Trophoblast cell (in vitro differentiated cells and primary cell): ENCODE measurements at regions not wholly inside any gene's neighbourhood (a gene's known extent, or its start where the extent isn't known, plus 50 kb on each side); places are given as distances from the start of the nearest gene placed in this dataset.
"Not testable (repeated sequence)": the region's sequence is repeated elsewhere in the genome, so short reads cannot be mapped to it uniquely, and the experiment has no call there.

Source experiments
- DNase-seq, 2 donors: peaks; one replicate each; pipeline ENCODE4 v3.0.0-alpha.2; 2016
- H2AFZ ChIP-seq: 2 replicates; pipeline ENCODE4 v1.6.1; 2013; ENCODE audit warnings: low read length, moderate library complexity, mild to moderate bottlenecking; ENCODE audit not compliant: insufficient read depth, poor library complexity
- H2AK5ac ChIP-seq: 2 replicates; pipeline ENCODE4 v1.6.1; 2013; ENCODE audit warnings: mild to moderate bottlenecking, low read length
- H2BK120ac ChIP-seq: 2 replicates; pipeline ENCODE4 v1.6.1; 2013; ENCODE audit warnings: low read length, mild to moderate bottlenecking, moderate library complexity; ENCODE audit not compliant: insufficient read depth, poor library complexity
- H2BK12ac ChIP-seq: 2 replicates; pipeline ENCODE4 v1.6.1; 2013; ENCODE audit warnings: mild to moderate bottlenecking, low read length, moderate library complexity
- H2BK5ac ChIP-seq: 2 replicates; pipeline ENCODE4 v1.6.1; 2013; ENCODE audit warnings: low read length, low read depth, moderate library complexity, mild to moderate bottlenecking; ENCODE audit not compliant: poor library complexity
- H3K14ac ChIP-seq: 2 replicates; pipeline ENCODE4 v1.6.1; 2013; ENCODE audit warnings: mild to moderate bottlenecking, low read length
- H3K18ac ChIP-seq: 2 replicates; pipeline ENCODE4 v1.6.1; 2013; ENCODE audit warnings: mild to moderate bottlenecking, low read length
- H3K23ac ChIP-seq: 2 replicates; pipeline ENCODE4 v1.6.1; 2013; ENCODE audit warnings: low read length
- H3K27ac ChIP-seq: 2 replicates; pipeline ENCODE4 v1.5.1; 2013; ENCODE audit warnings: low read depth, mild to moderate bottlenecking, inconsistent platforms, low read length, moderate library complexity
- H3K27me3 ChIP-seq: 2 replicates; pipeline ENCODE4 v1.6.1; 2013; ENCODE audit warnings: inconsistent platforms, mild to moderate bottlenecking, low read length, moderate library complexity; ENCODE audit not compliant: insufficient read depth
- H3K36me3 ChIP-seq, 2 experiments: 1 replicate in 1 of 2; 2 replicates in 1 of 2; pipeline ENCODE4 v1.6.1; 2013; ENCODE audit warnings: low read length in 2 of 2, mild to moderate bottlenecking in 2 of 2, moderate library complexity in 1 of 2; ENCODE audit not compliant: insufficient read depth in 2 of 2, control insufficient read depth in 1 of 2
- H3K4ac ChIP-seq: 2 replicates; pipeline ENCODE4 v1.6.1; 2013; ENCODE audit warnings: low read depth, mild to moderate bottlenecking, low read length, moderate library complexity
- H3K4me1 ChIP-seq, 2 experiments: 1 replicate in 1 of 2; 2 replicates in 1 of 2; pipeline ENCODE4 v1.6.1; 2013; ENCODE audit warnings: low read length in 2 of 2, mild to moderate bottlenecking in 2 of 2, moderate library complexity in 1 of 2; ENCODE audit not compliant: insufficient read depth in 2 of 2, control insufficient read depth in 1 of 2
- H3K4me2 ChIP-seq: 2 replicates; pipeline ENCODE4 v1.6.1; 2013; ENCODE audit warnings: inconsistent platforms, mild to moderate bottlenecking, low read length, moderate library complexity
- H3K4me3 ChIP-seq: 2 replicates; pipeline ENCODE4 v1.5.1; 2013; ENCODE audit warnings: mild to moderate bottlenecking, low read depth, low read length, inconsistent platforms
- H3K79me1 ChIP-seq: one replicate; pipeline ENCODE4 v1.6.1; 2013; ENCODE audit warnings: low read length
- H3K79me2 ChIP-seq: 2 replicates; pipeline ENCODE4 v1.6.1; 2013; ENCODE audit warnings: low read length, mild to moderate bottlenecking; ENCODE audit not compliant: control insufficient read depth, insufficient read depth, poor library complexity
- H3K9ac ChIP-seq: 2 replicates; pipeline ENCODE4 v1.6.1; 2013; ENCODE audit warnings: mild to moderate bottlenecking, low read length
- H3K9me3 ChIP-seq: 2 replicates; pipeline ENCODE4 v1.6.1; 2013; ENCODE audit warnings: low read depth, mild to moderate bottlenecking, control low read depth, inconsistent platforms, low read length; ENCODE audit not compliant: insufficient read depth
- H4K12ac ChIP-seq: 2 replicates; pipeline ENCODE4 v1.6.1; 2013; ENCODE audit warnings: low read depth, mild to moderate bottlenecking, low read length, moderate library complexity
- H4K8ac ChIP-seq: 2 replicates; pipeline ENCODE4 v1.6.1; 2013; ENCODE audit warnings: low read depth, mild to moderate bottlenecking, low read length, moderate library complexity
- H4K91ac ChIP-seq: one replicate; pipeline ENCODE4 v1.6.1; 2013; ENCODE audit warnings: low read depth, mild to moderate bottlenecking, low read length, moderate library complexity
- WGBS: extraction: QIAGEN DNeasy Blood & Tissue Kit; methylation state at CpG from one replicate; pipeline ENCODE4 v1.1.7; 2013; ENCODE audit warnings: missing lambda C conversion rate; ENCODE audit not compliant: insufficient read length, insufficient coverage; ENCODE audit errors: extremely low coverage; 5-methylcytosine and 5-hydroxymethylcytosine counted together

GRCh38 chr5:44993286-44993685 lies 184.5 kb downstream of the MRPS30 start:
- Histone ChIP-seq H2AK5ac (no peak overlapping the region), H3K4me2 (no peak overlapping the region), H3K9me3 (peaks cover 7% of the 10 kb centered on the region), H3K36me3 (no peaks in the 10 kb centered on the region), H3K79me1 (no peaks in the 10 kb centered on the region), H3K14ac (no peak overlapping the region), H3K18ac (no peak overlapping the region), H4K12ac (no peak overlapping the region), H3K27ac (no peak overlapping the region), H2AFZ (no peak overlapping the region), H2BK5ac (no peak overlapping the region), H3K79me2 (no peaks in the 10 kb centered on the region), H4K8ac (no peak overlapping the region), H3K27me3 (no peaks in the 10 kb centered on the region), H3K9ac (no peak overlapping the region), H4K91ac (no peak overlapping the region), H3K4me3 (no peak overlapping the region), H3K4ac (no peak overlapping the region), H3K23ac (no peak overlapping the region), H2BK12ac (no peak overlapping the region), H3K4me1 (no peaks in the 10 kb centered on the region), H2BK120ac (no peak overlapping the region)
- WGBS: no CpG with 5 or more reads among the region's 1 CpG
- no peak for DNase-seq

- no peak overlapping the region for H3K4me2 ChIP-seq
- H4K8ac ChIP-seq: no peak overlapping the region
- H3K27ac ChIP-seq: no peak overlapping the region
- H4K12ac ChIP-seq: no peak overlapping the region
- no peaks in the 10 kb centered on the region for H3K79me1 ChIP-seq
- no peak overlapping the region for H3K14ac ChIP-seq
- H2BK12ac ChIP-seq: no peak overlapping the region
- no peak overlapping the region for H3K9ac ChIP-seq
- WGBS: no CpG with 5 or more reads among the region's 1 CpG
- no peak overlapping the region for H2AFZ ChIP-seq
- no peak overlapping the region for H3K4ac ChIP-seq
- no peaks in the 10 kb centered on the region for H3K4me1 ChIP-seq
- H2BK120ac ChIP-seq: no peak overlapping the region
- no peaks in the 10 kb centered on the region for H3K79me2 ChIP-seq
- H2BK5ac ChIP-seq: no peak overlapping the region
- H3K4me3 ChIP-seq: no peak overlapping the region
- no peak overlapping the region for H2AK5ac ChIP-seq
- no peaks in the 10 kb centered on the region for H3K36me3 ChIP-seq
- no peak for DNase-seq
- H3K9me3 ChIP-seq: no peaks in the 10 kb centered on the region
- H4K91ac ChIP-seq: no peak overlapping the region
- no peak overlapping the region for H3K18ac ChIP-seq
- H3K23ac ChIP-seq: no peak overlapping the region
- no peaks in the 10 kb centered on the region for H3K27me3 ChIP-seq
Observed at GRCh38 chr5:44997506-44997905, 188.8 kb downstream of the MRPS30 start.

- not testable (repeated sequence) for H2BK5ac ChIP-seq, H2AFZ ChIP-seq, H3K27ac ChIP-seq, H3K18ac ChIP-seq, H3K14ac ChIP-seq, H3K36me3 ChIP-seq, H4K12ac ChIP-seq, H3K79me1 ChIP-seq, H3K9me3 ChIP-seq, H3K79me2 ChIP-seq, H3K9ac ChIP-seq, H3K4me2 ChIP-seq, H3K4me1 ChIP-seq, H4K8ac ChIP-seq, H3K23ac ChIP-seq, H4K91ac ChIP-seq, DNase-seq, H2BK12ac ChIP-seq, H3K4me3 ChIP-seq, H3K27me3 ChIP-seq, H3K4ac ChIP-seq, H2AK5ac ChIP-seq, H2BK120ac ChIP-seq
- WGBS: no CpG with 5 or more reads among the region's 6 CpGs
Observed at GRCh38 chr5:45007102-45007501, 198.4 kb downstream of the MRPS30 start.

GRCh38 chr5:45017568-45017967 lies 208.8 kb downstream of the MRPS30 start:
- no peak overlapping the region for H4K8ac ChIP-seq
- no peak overlapping the region for H3K4me3 ChIP-seq
- H3K4me1 ChIP-seq: no peaks in the 10 kb centered on the region
- H3K4me2 ChIP-seq: no peak overlapping the region
- no peak overlapping the region for H2BK12ac ChIP-seq
- no peaks in the 10 kb centered on the region for H3K36me3 ChIP-seq
- H3K14ac ChIP-seq: no peak overlapping the region
- H3K27ac ChIP-seq: no peak overlapping the region
- no peak overlapping the region for H2BK5ac ChIP-seq
- H3K9ac ChIP-seq: no peak overlapping the region
- no peaks in the 10 kb centered on the region for H3K27me3 ChIP-seq
- H3K23ac ChIP-seq: no peak overlapping the region
- H2BK120ac ChIP-seq: no peak overlapping the region
- H3K4ac ChIP-seq: no peak overlapping the region
- no peak overlapping the region for H4K91ac ChIP-seq
- H3K18ac ChIP-seq: no peak overlapping the region
- no peaks in the 10 kb centered on the region for H3K9me3 ChIP-seq
- no peaks in the 10 kb centered on the region for H3K79me2 ChIP-seq
- no CpG with 5 or more reads among the region's 4 CpGs for WGBS
- no peak overlapping the region for H2AFZ ChIP-seq
- no peaks in the 10 kb centered on the region for H3K79me1 ChIP-seq
- H4K12ac ChIP-seq: no peak overlapping the region
- peak in 1 of 2 donors; percentile 4 for DNase-seq
- no peak overlapping the region for H2AK5ac ChIP-seq
